GM20000 (cell line): ENCODE measurements at regions not wholly inside any gene's neighbourhood (a gene's known extent, or its start where the extent isn't known, plus 50 kb on each side); places are given as distances from the start of the nearest gene placed in this dataset.
"Not testable (repeated sequence)": the region's sequence is repeated elsewhere in the genome, so short reads cannot be mapped to it uniquely, and the experiment has no call there.

Source experiments
- DNase-seq: peaks from one replicate; pipeline ENCODE4 v3.0.0; 2012; ENCODE audit warnings: low spot score
- CTCF ChIP-seq: IDR thresholded peaks from 2 replicates; pipeline ENCODE4 v1.5.1; 2012; ENCODE audit warnings: mild to moderate bottlenecking, control low read depth; ENCODE audit errors: extremely low read depth, missing control alignments

DNA sequence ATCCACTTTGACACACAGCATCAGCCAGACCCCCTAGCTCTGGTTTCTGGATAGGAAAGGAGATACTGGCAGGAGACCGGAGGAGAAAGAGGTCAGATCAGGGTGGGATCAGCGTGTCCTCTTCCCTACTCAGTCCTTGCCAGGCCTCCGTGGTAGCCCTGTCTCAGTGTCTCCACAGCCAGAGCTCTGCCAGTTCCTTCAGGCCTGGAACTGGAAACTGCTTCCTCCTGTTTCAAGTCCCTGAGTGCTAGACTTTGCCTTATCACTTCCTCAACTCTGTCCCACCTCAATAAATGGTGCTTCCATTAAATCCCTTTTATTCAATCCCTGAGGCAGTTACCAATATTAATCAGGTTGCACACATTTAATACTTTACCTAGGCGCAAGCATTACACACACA, 96.8 kb upstream of the LY86 start:
- no peak for DNase-seq
- no peak for TF ChIP-seq CTCF

GRCh38 chr6:6492675-6493074, 95.8 kb upstream of the LY86 start:
- no peak for DNase-seq
- no peak for TF ChIP-seq CTCF

GRCh38 chr6:6494139-6494538, 94.4 kb upstream of the LY86 start:
- DNase-seq: not testable (repeated sequence)

DNA sequence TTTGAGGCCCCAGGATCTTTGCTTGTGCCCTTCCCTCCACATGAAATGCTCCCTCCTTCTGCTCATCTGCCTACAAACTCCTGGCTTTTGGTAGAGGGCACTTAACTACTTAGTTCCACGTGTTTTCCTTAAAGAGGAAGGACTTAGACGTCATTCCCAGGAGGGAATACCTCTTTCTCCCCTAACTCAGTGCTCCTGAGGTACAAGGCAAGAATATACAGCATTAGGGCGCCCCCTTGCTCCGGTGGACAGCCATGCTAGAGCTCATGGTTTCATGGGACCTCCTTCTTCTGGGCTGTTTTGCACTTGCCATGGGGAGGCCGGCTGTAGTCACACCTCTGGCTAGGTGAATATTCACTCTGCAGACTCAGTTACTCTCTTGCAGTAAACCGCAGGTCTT, 93.8 kb upstream of the LY86 start:
- DNase-seq: peak; percentile 72
- peak; percentile 67 for TF ChIP-seq CTCF

DNA sequence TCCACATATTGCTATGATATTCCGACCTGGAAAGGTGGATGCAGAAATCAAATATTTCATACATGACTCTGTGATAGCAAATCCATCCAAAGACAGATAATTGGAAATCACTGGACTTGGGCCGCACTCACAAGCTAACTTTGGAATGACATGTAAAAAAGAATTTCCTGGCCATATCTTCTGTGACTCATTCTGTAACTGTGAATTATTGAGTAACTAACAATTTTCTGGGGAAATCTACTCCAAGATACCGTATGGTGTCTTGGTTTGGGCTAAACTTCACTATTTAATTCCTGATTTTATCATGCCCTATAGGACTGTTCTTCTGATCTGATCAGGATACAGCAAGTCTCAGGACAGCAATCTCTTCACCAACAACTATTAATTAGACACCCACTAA, 92.7 kb upstream of the LY86 start:
- no peak for DNase-seq
- no peak for TF ChIP-seq CTCF

DNA sequence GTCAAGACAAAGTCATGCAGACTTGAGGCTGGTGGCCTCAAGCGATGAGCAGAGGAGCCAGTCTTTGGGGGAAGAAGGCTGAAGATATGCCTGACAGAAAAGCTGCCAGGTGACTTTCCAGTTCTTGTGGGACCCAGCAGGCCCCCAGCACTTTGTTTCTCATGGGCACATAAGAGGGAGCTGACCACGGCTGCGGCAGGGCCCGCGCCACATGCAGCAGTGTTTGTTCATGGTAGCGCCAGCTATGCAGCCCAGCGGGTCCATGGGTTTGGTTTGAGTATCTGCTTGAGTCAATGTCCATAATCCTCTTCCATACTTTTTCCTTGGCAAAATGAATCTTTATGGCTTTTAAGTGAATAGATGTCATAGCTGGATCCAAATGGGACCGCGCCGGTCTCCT, 91.0 kb upstream of the LY86 start:
- TF ChIP-seq CTCF: no peak
- DNase-seq: no peak

DNA sequence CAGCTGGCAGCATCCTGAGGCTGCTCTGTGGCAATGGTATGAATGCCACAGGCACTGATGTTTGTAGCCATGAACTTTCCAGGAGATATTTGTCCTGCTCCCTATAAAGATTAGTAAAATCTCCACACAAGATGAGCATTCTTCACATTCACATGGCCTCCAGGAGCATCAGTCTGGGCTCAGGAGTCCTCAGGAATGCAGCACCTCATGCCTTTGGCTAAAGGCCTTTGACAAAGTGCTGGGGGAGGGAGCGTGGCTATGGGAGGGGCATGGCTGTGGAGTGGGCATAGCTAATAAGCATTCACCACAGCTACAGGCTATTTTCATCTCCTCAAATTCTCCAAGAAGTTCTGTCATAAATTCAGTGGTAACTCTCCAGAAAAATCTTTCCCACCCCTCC, 90.5 kb upstream of the LY86 start:
- no peak for TF ChIP-seq CTCF
- DNase-seq: no peak

DNA sequence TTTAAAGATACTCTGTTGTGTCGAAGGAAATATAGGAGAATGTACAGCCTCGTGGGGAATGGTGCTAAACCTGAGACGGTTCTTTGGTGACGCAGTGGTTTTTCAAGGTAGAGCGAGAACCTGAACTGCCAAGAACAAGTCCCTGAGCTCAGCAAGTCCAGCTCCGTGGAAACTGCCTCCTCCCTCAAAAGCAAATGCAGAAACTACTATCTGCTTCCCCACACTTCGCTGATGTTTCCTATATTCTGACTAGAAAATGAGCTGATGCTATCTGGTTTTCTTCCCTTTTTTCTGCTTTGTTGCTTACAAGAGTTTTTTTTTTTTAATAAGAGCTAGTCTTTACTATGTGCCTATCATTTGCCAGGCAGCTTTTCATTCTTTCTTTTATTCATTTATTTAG, 85.3 kb upstream of the LY86 start:
- TF ChIP-seq CTCF: no peak
- no peak for DNase-seq
